NCI-H510A treated with DMSO at 0.1 percent for 48 hours (cell line): ENCODE measurements at regions not wholly inside any gene's neighbourhood (a gene's known extent, or its start where the extent isn't known, plus 50 kb on each side); places are given as distances from the start of the nearest gene placed in this dataset.
A peak's percentile ranks its signal among the peaks of the same experiment; 100 is the strongest.

Experiments
- DNase-seq: peaks from one replicate; lab custom pipeline; 2025; lab: John Stamatoyannopoulos, UW

- peak; percentile 52 for DNase-seq
Observed at GRCh38 chr14:101193845-101194372, 290.4 kb upstream of the RTL1 start.

- no peak for DNase-seq
Observed at GRCh38 chr14:101194373-101195308, 291.1 kb upstream of the RTL1 start.

- DNase-seq = no peak
Observed at GRCh38 chr14:101195309-101195901, 291.9 kb upstream of the RTL1 start.

GRCh38 chr14:101196051-101196712, 292.7 kb upstream of the RTL1 start:
- no peak for DNase-seq

DNA sequence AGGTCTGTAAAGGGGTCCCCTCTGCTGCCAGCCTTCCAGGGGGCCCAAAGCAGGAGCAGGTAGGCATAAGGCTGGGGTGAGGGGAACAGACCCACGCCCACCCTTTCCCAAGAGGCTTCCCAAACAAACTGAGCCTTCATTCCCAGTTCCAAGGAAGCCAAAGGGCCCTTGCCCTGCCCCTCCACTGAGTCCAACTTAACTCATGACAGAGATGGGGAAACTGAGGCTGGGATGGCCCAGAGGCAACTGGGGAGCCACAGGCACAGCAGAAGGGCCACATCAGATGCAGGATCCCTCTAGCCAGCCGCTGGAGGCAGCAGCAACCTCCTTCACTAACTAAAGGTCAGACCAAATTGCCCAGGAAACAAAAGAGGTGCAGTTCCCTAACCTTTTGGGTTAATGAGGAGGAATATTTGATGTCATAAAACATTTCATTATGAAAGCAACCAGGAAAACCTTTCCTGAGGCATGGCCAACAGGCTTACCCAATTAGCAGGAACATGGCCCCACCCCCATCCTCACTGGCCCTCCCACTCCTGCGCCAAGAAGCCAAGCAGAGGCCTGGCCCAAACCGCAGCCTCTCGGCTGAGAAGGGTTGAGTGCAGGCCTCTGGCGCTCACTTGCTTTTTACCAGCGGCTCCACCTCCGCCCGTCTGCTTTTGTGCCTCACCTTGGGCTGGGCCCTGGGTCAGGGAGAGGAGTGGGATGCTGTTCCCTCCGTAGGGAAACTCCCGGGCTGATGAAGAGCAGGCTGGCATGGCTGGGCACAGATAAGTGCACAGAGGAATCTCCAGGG, 293.5 kb upstream of the RTL1 start:
- no peak for DNase-seq

- DNase-seq = no peak
Observed at GRCh38 chr14:101197595-101198397, 294.3 kb upstream of the RTL1 start.

- no peak for DNase-seq
Observed at GRCh38 chr14:101198398-101199027, 295.0 kb upstream of the RTL1 start.

DNA sequence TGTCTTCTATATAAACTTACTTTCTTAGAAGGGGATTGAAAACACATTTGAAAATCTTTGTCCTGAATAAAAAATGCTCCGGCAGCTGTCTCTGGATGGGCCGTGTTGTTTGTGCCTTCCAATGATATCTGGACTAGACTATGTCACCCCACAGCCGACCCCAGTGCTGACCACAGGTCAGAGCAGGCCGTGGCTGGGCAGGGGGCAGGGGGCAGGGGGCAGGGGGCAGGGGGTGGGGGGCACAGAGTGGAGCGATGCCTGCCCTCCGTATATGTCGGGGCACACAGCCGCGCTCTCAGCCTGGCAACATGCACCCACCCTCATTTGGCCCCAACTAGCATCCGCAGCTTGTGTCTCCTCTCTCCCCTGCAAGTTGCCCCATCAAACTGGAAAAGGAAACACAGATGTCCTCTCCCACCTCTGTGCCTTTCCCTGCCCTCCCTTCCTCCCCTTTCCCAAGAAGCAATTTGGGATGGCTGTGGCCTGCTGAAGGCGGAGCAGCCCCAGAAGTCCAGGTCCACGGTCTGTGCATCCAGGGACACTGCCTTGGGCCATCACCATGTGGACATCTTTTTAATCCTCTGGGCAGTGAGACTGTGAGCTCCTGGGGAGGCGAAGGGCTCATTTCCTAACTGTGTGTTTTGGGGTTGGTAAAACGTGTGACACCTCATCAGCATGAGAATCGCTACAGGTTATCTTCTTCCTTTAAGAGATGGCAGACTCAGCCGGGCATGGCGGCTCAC, 295.7 kb upstream of the RTL1 start:
- DNase-seq = no peak

DNA sequence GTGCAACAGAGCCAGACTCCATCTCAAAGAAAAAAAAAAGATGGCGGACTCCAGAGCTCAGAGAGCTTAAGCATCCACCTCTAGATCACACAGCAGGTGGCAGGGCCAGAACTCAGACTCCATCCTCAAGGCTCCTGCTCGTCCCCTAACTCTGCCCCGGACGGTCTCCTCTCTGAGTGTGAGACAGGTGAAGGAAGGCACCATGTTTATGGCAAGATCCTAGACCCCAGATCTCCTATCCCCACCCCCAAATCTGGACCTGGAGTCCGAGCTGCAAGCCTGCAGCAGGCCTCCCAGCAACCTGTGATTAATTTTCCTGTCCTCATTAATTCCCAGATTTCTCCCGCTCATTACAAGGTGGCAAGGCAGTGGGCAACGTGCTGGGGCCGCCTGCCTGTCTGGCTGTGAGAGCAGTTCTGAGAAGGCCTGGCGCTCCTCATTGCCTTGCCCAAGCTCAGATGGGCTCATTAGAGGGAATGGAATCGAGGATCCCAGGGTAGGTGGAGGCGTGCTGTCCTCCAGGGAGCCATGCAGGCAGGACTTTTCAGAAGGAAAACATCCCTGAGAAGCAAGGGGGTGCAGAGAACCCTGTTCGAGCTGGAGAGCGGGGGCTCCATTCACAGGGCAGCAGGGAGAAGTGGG, 296.6 kb upstream of the RTL1 start:
- DNase-seq = no peak

DNA sequence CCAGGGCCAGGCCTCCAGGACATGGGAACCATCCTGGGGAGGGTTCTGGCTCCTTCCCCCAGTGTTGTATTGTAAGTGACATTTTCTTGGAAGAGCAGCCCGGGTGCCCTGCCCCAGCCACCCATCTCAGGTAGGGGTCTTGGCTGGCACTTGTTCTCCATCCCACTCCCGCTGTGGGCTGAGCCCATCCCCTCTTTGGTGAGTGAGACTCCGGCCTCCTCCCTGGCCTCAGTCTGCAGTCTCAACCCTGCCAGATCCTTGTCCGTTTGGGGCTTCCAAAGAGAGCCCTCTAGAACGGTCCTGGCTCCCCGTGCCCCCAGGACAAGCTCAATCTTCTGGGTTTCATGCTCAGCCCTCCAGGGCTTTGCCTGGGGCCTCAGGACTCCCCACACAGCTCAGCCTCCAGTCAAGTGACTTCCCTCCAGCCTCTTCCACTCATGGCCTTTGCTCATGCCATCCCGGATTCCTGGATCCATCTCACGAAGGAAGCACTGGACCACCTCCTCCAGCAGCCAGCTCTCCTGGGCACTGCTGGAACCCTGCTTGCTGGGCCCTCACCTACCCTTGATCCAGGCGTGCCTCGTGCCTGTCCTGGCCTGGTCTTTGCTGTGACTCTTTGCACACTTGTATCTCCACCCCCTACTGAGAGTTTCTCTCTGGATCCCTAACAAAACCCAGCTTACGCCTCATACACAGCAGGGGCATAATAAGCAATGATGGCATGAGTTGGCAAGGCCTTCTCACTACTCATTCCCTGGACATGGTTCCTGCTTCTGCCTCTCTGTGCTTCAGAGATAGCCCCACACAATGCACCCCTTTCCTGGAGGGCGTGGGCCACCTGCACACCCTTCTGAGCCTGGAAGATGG, 297.4 kb upstream of the RTL1 start:
- no peak for DNase-seq

DNA sequence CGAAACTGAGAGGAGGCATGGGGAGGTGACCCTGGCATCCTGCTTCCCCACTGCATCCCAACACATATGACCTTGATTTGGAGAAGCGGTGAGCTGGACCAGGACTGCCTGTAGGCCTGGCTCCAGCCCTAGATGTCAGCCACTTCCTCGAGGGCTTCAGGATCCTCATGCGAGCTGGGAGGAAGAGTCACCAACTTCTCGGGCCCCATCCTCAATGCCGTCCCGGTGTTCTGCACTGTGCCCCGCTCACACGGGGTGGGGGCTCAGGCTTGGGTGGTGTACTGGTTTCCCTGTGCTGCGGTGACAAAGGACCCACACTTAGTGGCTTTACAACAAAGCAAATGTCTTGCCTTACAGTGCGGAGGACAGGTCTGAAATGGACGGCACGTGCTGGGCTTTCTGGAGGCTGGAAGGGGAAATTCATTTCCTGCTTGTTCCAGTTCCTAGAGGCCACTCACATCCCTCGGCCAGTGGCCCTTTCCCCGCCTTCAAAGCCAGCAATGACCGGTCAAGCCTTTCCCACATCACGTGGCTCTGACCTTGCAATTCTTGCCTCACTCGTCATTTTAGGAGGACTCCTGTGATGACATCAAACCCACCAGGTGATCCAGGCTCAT, 298.1 kb upstream of the RTL1 start:
- DNase-seq = no peak

- DNase-seq = no peak
Observed at GRCh38 chr14:101202627-101203404, 299.3 kb upstream of the RTL1 start.

DNA sequence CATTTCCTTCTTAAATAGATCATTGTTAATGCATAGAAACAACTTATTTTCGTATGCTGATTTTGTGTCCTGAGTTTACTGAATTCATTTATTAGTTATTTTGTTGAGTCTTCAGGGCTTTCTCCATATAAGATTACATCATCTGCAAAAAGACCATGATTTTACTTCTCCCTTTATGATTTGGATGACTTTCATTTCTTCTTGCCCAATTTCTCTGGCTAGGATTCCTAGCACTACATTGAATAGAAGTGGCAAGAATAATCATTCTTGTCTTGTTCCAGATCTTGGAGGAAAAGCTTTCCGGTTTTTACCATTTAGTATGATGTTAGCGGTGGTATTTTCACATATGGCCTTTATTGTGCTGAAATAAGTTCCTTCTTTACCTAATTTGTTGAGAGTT, 303.0 kb upstream of the RTL1 start:
- no peak for DNase-seq

- no peak for DNase-seq
Observed at GRCh38 chr14:101207041-101207440, 303.5 kb upstream of the RTL1 start.

DNA sequence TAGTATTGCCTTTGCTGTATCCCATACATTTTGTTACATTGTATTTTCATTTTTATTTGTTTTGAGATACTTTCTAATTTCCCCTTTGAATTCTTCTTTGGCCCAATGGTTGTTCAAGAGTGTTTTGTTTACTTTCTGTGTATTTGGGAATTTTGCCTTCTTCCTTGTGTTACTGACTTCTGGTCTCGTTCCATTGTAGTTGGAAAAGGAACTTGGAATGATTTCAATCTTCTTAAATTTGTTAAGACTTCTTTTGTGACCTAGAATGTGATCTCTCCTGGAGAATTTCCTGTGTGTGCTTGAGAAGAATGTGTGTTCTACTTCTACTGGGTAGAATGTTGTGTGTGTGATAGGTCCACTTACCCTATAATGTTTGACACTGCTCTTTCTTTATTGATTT, 304.4 kb upstream of the RTL1 start:
- no peak for DNase-seq

GRCh38 chr14:101209594-101209993, 306.1 kb upstream of the RTL1 start:
- no peak for DNase-seq

- DNase-seq = no peak
Observed at GRCh38 chr14:101215266-101215665, 311.7 kb upstream of the RTL1 start.
